K562 (cell line): ENCODE measurements at regions not wholly inside any gene's neighbourhood (a gene's known extent, or its start where the extent isn't known, plus 50 kb on each side); places are given as distances from the start of the nearest gene placed in this dataset.

Experiments used
- ATAC-seq: fragments of 200-7000 bp; cut with Tn5 transposase; 3 replicates; pipeline ENCODE4 v1.9.1; 2020; ENCODE audit warnings: moderate library complexity
- BruUV-seq: library from RNA; stranded (reverse); fragments of 400-500 nt; replicated peaks from 2 replicates; lab custom pipeline; 2021; lab: Mats Ljungman, UMichigan
- CTCF ChIA-PET: fragments of 300-600 bp; formaldehyde crosslinking; extraction: SDS; loops from one replicate; lab custom pipeline; 2021; ENCODE audit warnings: low intra/inter-chr PET ratio; lab: Yijun Ruan, JAX
- POLR2A ChIA-PET: fragments of 300-600, 350-650 bp; sonication (Branson Sonifier 250); formaldehyde crosslinking; extraction: SDS; loops from one replicate; lab custom pipeline; 2021; ENCODE audit warnings: antibody characterized with exemption, inconsistent platforms; lab: Yijun Ruan, JAX
- DNase-seq, 4 experiments: peaks; one replicate each; pipeline versions ENCODE4 v3.0.0 to v3.0.0-alpha.2; 2011 to 2018; ENCODE audit warnings: low spot score in 3 of 4, mixed read lengths in 3 of 4; ENCODE audit errors: extremely low read depth in 1 of 4
- FAIRE-seq: peaks from 2 replicates; lab custom pipeline; 2011; peaks lifted over from hg19 to GRCh38; lab: Jason Lieb, UNC
- H2AFZ ChIP-seq: 2 replicates; pipeline ENCODE4 v1.6.0; 2011; ENCODE audit warnings: low read depth, low read length, control low read depth, inconsistent platforms
- H3K27ac ChIP-seq: fragments of 200-600 bp; 3 replicates; pipeline ENCODE4 v1.8.0; 2011; ENCODE audit warnings: low read depth, mild to moderate bottlenecking, control low read depth, inconsistent platforms, low read length, moderate library complexity, mixed read lengths; ENCODE audit errors: extremely low read depth
- H3K27me3 ChIP-seq, 2 experiments: fragments of 300-600 bp in 1 of 2; 2 replicates in 1 of 2; 3 replicates in 1 of 2; pipeline versions ENCODE4 v1.6.0 to v1.8.0; 2011; ENCODE audit warnings: inconsistent platforms in 2 of 2, low read length in 2 of 2, mild to moderate bottlenecking in 1 of 2, mixed read lengths in 1 of 2, moderate library complexity in 1 of 2; ENCODE audit not compliant: control insufficient read depth in 2 of 2, insufficient read depth in 2 of 2
- H3K36me3 ChIP-seq: fragments of 300-600 bp; 3 replicates; pipeline ENCODE4 v1.8.0; 2011; ENCODE audit warnings: mild to moderate bottlenecking, low read length, inconsistent platforms; ENCODE audit not compliant: control insufficient read depth, insufficient read depth
- H3K4me1 ChIP-seq, 2 experiments: fragments of 200-600 bp in 1 of 2; replicated peaks in 1 of 2; 2 replicates in 1 of 2; 3 replicates in 1 of 2; pipeline versions ENCODE4 v1.5.1 to v1.8.0; 2011; ENCODE audit warnings: inconsistent platforms in 2 of 2, low read length in 2 of 2, mild to moderate bottlenecking in 1 of 2, mixed read lengths in 1 of 2, moderate library complexity in 1 of 2; ENCODE audit not compliant: control insufficient read depth in 2 of 2, insufficient read depth in 2 of 2
- H3K4me2 ChIP-seq: 2 replicates; pipeline ENCODE4 v1.6.1; 2011; ENCODE audit warnings: low read length, control low read depth, inconsistent platforms, mixed read lengths; ENCODE audit not compliant: insufficient read depth
- H3K4me3 ChIP-seq: fragments of 200-600 bp; sonication (generic), shearing (Covaris generic); 2 replicates; pipeline ENCODE4 v1.5.1; 2016; ENCODE audit warnings: control low read depth, inconsistent platforms
- H3K79me2 ChIP-seq: fragments of 200-600 bp; 3 replicates; pipeline ENCODE4 v1.8.0; 2011; ENCODE audit warnings: low read length, inconsistent platforms; ENCODE audit not compliant: control insufficient read depth, insufficient read depth
- H3K9ac ChIP-seq, 2 experiments: 2 replicates each; pipeline versions ENCODE4 v1.6.0 to v1.6.1; 2011; ENCODE audit warnings: low read depth in 2 of 2, low read length in 2 of 2, control low read depth in 1 of 2, inconsistent platforms in 1 of 2, mild to moderate bottlenecking in 1 of 2, mixed read lengths in 1 of 2; ENCODE audit not compliant: insufficient read depth in 1 of 2
- H3K9me1 ChIP-seq: one replicate; pipeline ENCODE4 v1.6.0; 2011; ENCODE audit warnings: inconsistent platforms, mild to moderate bottlenecking, low read length, moderate library complexity; ENCODE audit not compliant: control insufficient read depth, insufficient read depth
- H3K9me3 ChIP-seq: replicated peaks from 2 replicates; pipeline ENCODE4 v1.5.1; 2011; ENCODE audit warnings: low read depth, low read length, inconsistent platforms; ENCODE audit not compliant: control insufficient read depth, insufficient read depth
- H4K20me1 ChIP-seq: replicated peaks from 2 replicates; pipeline ENCODE4 v1.6.1; 2011; ENCODE audit warnings: low read length, inconsistent platforms, mixed read lengths; ENCODE audit not compliant: control insufficient read depth, insufficient read depth
- CBX2 ChIP-seq: fragments of 200-600 bp; sonication (generic); IDR thresholded peaks from one replicate; pipeline ENCODE4 v1.6.1; 2012; ENCODE audit warnings: mild to moderate bottlenecking, low read length, inconsistent platforms; ENCODE audit not compliant: insufficient read depth, poor library complexity, severe bottlenecking
- DDX20 ChIP-seq: fragments of 450-650 bp; IDR thresholded peaks from 2 replicates; pipeline ENCODE4 v1.6.1; 2016; ENCODE audit warnings: missing genetic modification characterization, low read depth, mild to moderate bottlenecking, missing compliant biosample characterization, moderate library complexity
- FIP1L1 ChIP-seq: fragments of 200-400 bp; formaldehyde crosslinking; IDR thresholded peaks from 2 replicates; pipeline ENCODE4 v1.6.1; 2018; ENCODE audit warnings: mild to moderate bottlenecking, low read depth, low read length; ENCODE audit not compliant: poor library complexity, severe bottlenecking
- FOXJ3 ChIP-seq: sonication (generic); formaldehyde crosslinking; IDR thresholded peaks from 2 replicates; pipeline ENCODE4 v1.4.0; 2020; ENCODE audit warnings: mild to moderate bottlenecking, missing genetic modification reagents
- HEY1 ChIP-seq: fragments of 250-450 bp; sonication (Bioruptor Pico); IDR thresholded peaks from 2 replicates; pipeline ENCODE4 v1.5.0; 2020; ENCODE audit warnings: mild to moderate bottlenecking, moderate library complexity, borderline replicate concordance
- HNRNPLL ChIP-seq: fragments of 200-400 bp; formaldehyde crosslinking; IDR thresholded peaks from 2 replicates; pipeline ENCODE4 v1.6.1; 2017; ENCODE audit warnings: low read length, low read depth, mild to moderate bottlenecking; ENCODE audit not compliant: poor library complexity, severe bottlenecking
- KDM5B ChIP-seq: fragments of 200-600 bp; sonication (generic); IDR thresholded peaks from 2 replicates; pipeline ENCODE4 v1.6.1; 2012; ENCODE audit warnings: low read depth, mild to moderate bottlenecking, moderate library complexity, low read length, control low read depth, inconsistent platforms; ENCODE audit not compliant: insufficient replicate concordance
- NFIX ChIP-seq: fragments of 250-450 bp; sonication (Bioruptor Pico); IDR thresholded peaks from 2 replicates; pipeline ENCODE4 v1.4.0; 2020; ENCODE audit warnings: low read depth, mild to moderate bottlenecking, moderate library complexity
- PHTF2 ChIP-seq: fragments of 250-450 bp; sonication (Bioruptor Pico); IDR thresholded peaks from 2 replicates; pipeline ENCODE4 v1.5.0; 2021; ENCODE audit warnings: mild to moderate bottlenecking
- PPARD ChIP-seq: fragments of 250-450 bp; sonication (Bioruptor Pico); IDR thresholded peaks from 2 replicates; pipeline ENCODE4 v1.8.0; 2022; ENCODE audit warnings: inconsistent platforms, mild to moderate bottlenecking, moderate library complexity
- TBP ChIP-seq: optimal IDR thresholded peaks from 2 replicates; pipeline ENCODE3; 2011; ENCODE audit warnings: low read depth, low read length, improper control_type of control experiment
- TCF7L2 ChIP-seq: fragments of 150-350 bp; IDR thresholded peaks from 2 replicates; pipeline ENCODE4 v1.6.1; 2016; ENCODE audit warnings: low read depth, mild to moderate bottlenecking, low read length, moderate library complexity
- UBTF ChIP-seq, 2 experiments: IDR thresholded peaks; 2 replicates each; pipeline ENCODE4 v1.6.1; 2012; ENCODE audit warnings: improper control_type of control experiment in 2 of 2, low read depth in 2 of 2, low read length in 2 of 2, borderline replicate concordance in 1 of 2
- ZBED1 ChIP-seq: IDR thresholded peaks from 2 replicates; pipeline ENCODE4 v1.6.1; 2014
- ZNF124 ChIP-seq: sonication (generic); formaldehyde crosslinking; IDR thresholded peaks from 2 replicates; pipeline ENCODE4 v1.8.1; 2022; ENCODE audit warnings: missing genetic modification reagents
- ZNF175 ChIP-seq: fragments of 200-800 bp; sonication (Bioruptor generic); IDR thresholded peaks from 2 replicates; pipeline ENCODE4 v1.6.1; 2016; ENCODE audit warnings: low read depth, mild to moderate bottlenecking, missing genetic modification characterization, missing compliant biosample characterization
- ZNF589 ChIP-seq: fragments of 200-800 bp; sonication (Bioruptor generic); IDR thresholded peaks from 2 replicates; pipeline ENCODE4 v1.6.1; 2016; ENCODE audit warnings: low read depth, missing genetic modification characterization, missing compliant biosample characterization
- WGBS: fragments of 100-300 bp; shearing (Covaris generic); methylation state at CpG from one replicate; pipeline ENCODE4 v1.1.6; 2016; ENCODE audit warnings: low coverage, mixed read lengths; ENCODE audit not compliant: insufficient coverage; ENCODE audit errors: missing lambda C conversion rate; 5-methylcytosine and 5-hydroxymethylcytosine counted together
- in situ Hi-C: fragments of 300-500 bp; cut with MboI; formaldehyde crosslinking; loops from 4 replicates; pipeline ENCODE4 v1.15.0; 2018; ENCODE audit warnings: inconsistent platforms, mixed read lengths
- intact Hi-C: fragments of 100-400 bp; cut with micrococcal nuclease; formaldehyde crosslinking; loops from 2 replicates; pipeline ENCODE4 v1.14.2; 2022

DNA sequence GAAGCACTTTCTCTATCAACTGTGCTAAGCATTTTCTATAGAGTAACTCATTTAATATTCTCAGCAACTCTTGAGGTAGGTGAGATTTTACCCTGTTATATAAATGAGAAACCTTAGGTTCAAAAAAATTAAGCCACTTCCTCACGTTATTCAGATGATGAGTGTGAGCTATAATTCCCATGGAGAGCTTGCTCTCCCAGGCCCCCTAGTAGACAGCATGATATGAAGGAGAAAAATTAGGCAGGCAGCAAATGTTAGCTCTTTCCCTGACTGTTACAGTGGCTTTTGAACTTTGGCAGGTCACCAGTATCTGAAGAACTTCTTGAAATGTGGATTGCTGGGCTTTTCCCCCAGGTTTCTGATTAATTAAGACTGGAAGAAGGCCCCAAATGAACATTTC, 753.1 kb downstream of the NCAM2 start:
- no peak overlapping the region for H2AFZ ChIP-seq
- H4K20me1 ChIP-seq = no peaks in the 10 kb centered on the region
- H3K4me1 ChIP-seq = no peaks in the 10 kb centered on the region
- DNase-seq (no peak), FAIRE-seq (no peak), ATAC-seq (no peak)
- no peak overlapping the region for H3K27ac ChIP-seq
- no peaks in the 10 kb centered on the region for H3K36me3 ChIP-seq
- no peaks in the 10 kb centered on the region for H3K9me1 ChIP-seq
- intact Hi-C loops = no loop called here
- H3K27me3 ChIP-seq = no peaks in the 10 kb centered on the region
- H3K4me3 ChIP-seq = no peak overlapping the region
- no peak overlapping the region for H3K9ac ChIP-seq
- ChIA-PET CTCF (no interaction called here), POLR2A (no interaction called here)
- H3K4me2 ChIP-seq = no peak overlapping the region
- WGBS = 0% methylated on average over 1 of the region's 1 CpG
- TF ChIP-seq HEY1 (CRISPR knock-in tag) (no peak), FOXJ3 (CRISPR knock-in tag) (no peak), KDM5B (no peak), HNRNPLL (no peak), TCF7L2 (no peak), DDX20 (tag) (no peak), TBP (no peak), NFIX (no peak), ZNF175 (no peak), CBX2 (no peak), UBTF (IDR thresholded peaks at IDR 0.05; ENCODE audit: borderline replicate concordance in 1 of 2, low read depth in 2 of 2, low read length in 2 of 2) (no peak), ZNF124 (CRISPR knock-in tag) (no peak), PPARD (CRISPR knock-in tag) (no peak), ZBED1 (no peak), FIP1L1 (no peak), PHTF2 (CRISPR knock-in tag) (no peak), ZNF589 (CRISPR knock-in tag) (no peak)
- in situ Hi-C loops = no loop called here
- H3K79me2 ChIP-seq = no peaks in the 10 kb centered on the region
- no TSS peak for BruUV-seq
- no peaks in the 10 kb centered on the region for H3K9me3 ChIP-seq
